Heart left ventricle (tissue), 13 donors: ENCODE measurements at regions not wholly inside any gene's neighbourhood (a gene's known extent, or its start where the extent isn't known, plus 50 kb on each side); places are given as distances from the start of the nearest gene placed in this dataset.

Experiments
- CTCF ChIP-seq, 12 donors: fragments of 200-600 bp; sonication (generic) in 4 of 12; IDR thresholded peaks; one replicate each; pipeline versions ENCODE4 v1.5.0 to v1.8.0; 2018 to 2022; ENCODE audit warnings: antibody characterized with exemption in 12 of 12, mild to moderate bottlenecking in 5 of 12
- POLR2A ChIP-seq, 2 donors: fragments of 450-650 bp; IDR thresholded peaks; one replicate each; pipeline ENCODE4 v1.6.1; 2017; ENCODE audit warnings: antibody characterized with exemption in 2 of 2, mild to moderate bottlenecking in 2 of 2, moderate library complexity in 2 of 2
- donor health status: ischemic (EF 13 %, LVEDD 7.1; RV severe dilation, severe dysfunction).
- donor health status: DM: no; HTN: yes; CAD: no.
- donor health status: DM: no; HTN: no; CAD: no.
- donor health status: ischemic (EF 25% LVEDD 6.9; RV normal size, moderate dysfunction).
- donor health status: ischemic (EF 25% LVEDD 5.7; RV mildly dilated, moderate dysfunction).
- donor health status: ischemic (EF 35%, LVEDD 5.7; RV mildly dilated, moderate dysfunction).
- donor health status: nonischemic (EF 11% LVEDD 7.7; RV severe dilation, severe dysfunction).
- donor health status: DM: yes; HTN: yes; CAD: no.
- donor health status: PGD.
- donor health status: ischemic (EF 29% LVEDD 5.4; RV normal size, mild dysfunction).
- donor health status: nonischemic (EF 23%, LVEDD 6.1; RV moderate dilation, normal function).

- no peak for TF ChIP-seq CTCF (IDR thresholded peaks at IDR 0.05)
- no peak for TF ChIP-seq POLR2A (IDR thresholded peaks at IDR 0.05)
Measured at GRCh38 chrX:82742351-82742750, 765.7 kb upstream of the POU3F4 start.
